Ishikawa (cell line): ENCODE measurements at regions not wholly inside any gene's neighbourhood (a gene's known extent, or its start where the extent isn't known, plus 50 kb on each side); places are given as distances from the start of the nearest gene placed in this dataset.

Experiments used
- CEBPB ChIP-seq: IDR thresholded peaks from 2 replicates; pipeline ENCODE4 v1.6.1; 2012
- CREB1 ChIP-seq: IDR thresholded peaks from 2 replicates; pipeline ENCODE4 v1.6.1; 2012; ENCODE audit warnings: low read depth
- EGR1 ChIP-seq: IDR thresholded peaks from 2 replicates; pipeline ENCODE4 v1.6.1; 2012
- EP300 ChIP-seq: IDR thresholded peaks from 2 replicates; pipeline ENCODE4 v1.6.1; 2012; ENCODE audit warnings: borderline replicate concordance
- FOXM1 ChIP-seq: IDR thresholded peaks from 2 replicates; pipeline ENCODE4 v1.6.1; 2012; ENCODE audit warnings: low read depth, borderline replicate concordance
- NFIC ChIP-seq: IDR thresholded peaks from 2 replicates; pipeline ENCODE4 v1.6.1; 2012
- RAD21 ChIP-seq: IDR thresholded peaks from 2 replicates; pipeline ENCODE4 v1.6.1; 2012; ENCODE audit warnings: low read depth
- TAF1 ChIP-seq: IDR thresholded peaks from 2 replicates; pipeline ENCODE4 v1.6.1; 2012; ENCODE audit warnings: low read depth, mild to moderate bottlenecking
- TCF12 ChIP-seq: IDR thresholded peaks from 2 replicates; pipeline ENCODE4 v1.6.1; 2012; ENCODE audit warnings: low read depth
- TEAD4 ChIP-seq: IDR thresholded peaks from 2 replicates; pipeline ENCODE4 v1.6.1; 2012
- USF1 ChIP-seq: IDR thresholded peaks from 2 replicates; pipeline ENCODE4 v1.6.1; 2012
- YY1 ChIP-seq: IDR thresholded peaks from 2 replicates; pipeline ENCODE4 v1.6.1; 2012; ENCODE audit warnings: low read depth
- ZBTB7A ChIP-seq: IDR thresholded peaks from 2 replicates; pipeline ENCODE4 v1.6.1; 2012; ENCODE audit warnings: low read depth
- TF ChIP-seq, protein P1 (sequence below): IDR thresholded peaks from 2 replicates; pipeline ENCODE4 v1.6.1; 2012
- TF ChIP-seq, protein P2 (sequence below): IDR thresholded peaks from 2 replicates; pipeline ENCODE4 v1.6.1; 2012; ENCODE audit warnings: low read depth, mild to moderate bottlenecking

DNA sequence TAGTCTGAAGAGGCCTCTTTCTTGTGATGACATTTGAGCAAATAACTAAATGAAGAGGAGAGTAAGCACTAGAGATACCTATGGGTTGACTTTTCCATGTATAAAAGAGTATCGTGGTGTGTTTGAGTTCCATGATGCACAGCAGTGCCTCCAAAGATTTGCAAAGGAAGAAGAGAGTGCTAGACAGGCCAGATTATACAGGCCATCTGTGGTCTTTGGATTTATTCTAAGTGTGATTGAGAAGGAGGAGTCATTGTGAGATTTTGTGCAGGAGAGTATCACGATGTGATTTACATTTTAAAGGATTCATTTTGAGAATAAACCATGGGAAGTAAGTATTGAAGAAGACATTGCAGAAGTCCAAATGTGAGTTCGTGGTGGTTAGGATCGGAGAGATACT lies 695.9 kb upstream of the FAM98A start:
- no peak for TF ChIP-seq EGR1
- TF ChIP-seq, protein P1, sequence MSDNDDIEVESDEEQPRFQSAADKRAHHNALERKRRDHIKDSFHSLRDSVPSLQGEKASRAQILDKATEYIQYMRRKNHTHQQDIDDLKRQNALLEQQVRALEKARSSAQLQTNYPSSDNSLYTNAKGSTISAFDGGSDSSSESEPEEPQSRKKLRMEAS: no peak
- TF ChIP-seq CEBPB: no peak
- no peak for TF ChIP-seq TCF12
- TF ChIP-seq ZBTB7A: no peak
- no peak for TF ChIP-seq TAF1
- TF ChIP-seq FOXM1: no peak
- TF ChIP-seq EP300: no peak
- no peak for TF ChIP-seq USF1
- TF ChIP-seq, protein P2, sequence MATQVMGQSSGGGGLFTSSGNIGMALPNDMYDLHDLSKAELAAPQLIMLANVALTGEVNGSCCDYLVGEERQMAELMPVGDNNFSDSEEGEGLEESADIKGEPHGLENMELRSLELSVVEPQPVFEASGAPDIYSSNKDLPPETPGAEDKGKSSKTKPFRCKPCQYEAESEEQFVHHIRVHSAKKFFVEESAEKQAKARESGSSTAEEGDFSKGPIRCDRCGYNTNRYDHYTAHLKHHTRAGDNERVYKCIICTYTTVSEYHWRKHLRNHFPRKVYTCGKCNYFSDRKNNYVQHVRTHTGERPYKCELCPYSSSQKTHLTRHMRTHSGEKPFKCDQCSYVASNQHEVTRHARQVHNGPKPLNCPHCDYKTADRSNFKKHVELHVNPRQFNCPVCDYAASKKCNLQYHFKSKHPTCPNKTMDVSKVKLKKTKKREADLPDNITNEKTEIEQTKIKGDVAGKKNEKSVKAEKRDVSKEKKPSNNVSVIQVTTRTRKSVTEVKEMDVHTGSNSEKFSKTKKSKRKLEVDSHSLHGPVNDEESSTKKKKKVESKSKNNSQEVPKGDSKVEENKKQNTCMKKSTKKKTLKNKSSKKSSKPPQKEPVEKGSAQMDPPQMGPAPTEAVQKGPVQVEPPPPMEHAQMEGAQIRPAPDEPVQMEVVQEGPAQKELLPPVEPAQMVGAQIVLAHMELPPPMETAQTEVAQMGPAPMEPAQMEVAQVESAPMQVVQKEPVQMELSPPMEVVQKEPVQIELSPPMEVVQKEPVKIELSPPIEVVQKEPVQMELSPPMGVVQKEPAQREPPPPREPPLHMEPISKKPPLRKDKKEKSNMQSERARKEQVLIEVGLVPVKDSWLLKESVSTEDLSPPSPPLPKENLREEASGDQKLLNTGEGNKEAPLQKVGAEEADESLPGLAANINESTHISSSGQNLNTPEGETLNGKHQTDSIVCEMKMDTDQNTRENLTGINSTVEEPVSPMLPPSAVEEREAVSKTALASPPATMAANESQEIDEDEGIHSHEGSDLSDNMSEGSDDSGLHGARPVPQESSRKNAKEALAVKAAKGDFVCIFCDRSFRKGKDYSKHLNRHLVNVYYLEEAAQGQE: no peak
- TF ChIP-seq RAD21: no peak
- no peak for TF ChIP-seq CREB1
- TF ChIP-seq YY1: no peak
- no peak for TF ChIP-seq TEAD4

DNA sequence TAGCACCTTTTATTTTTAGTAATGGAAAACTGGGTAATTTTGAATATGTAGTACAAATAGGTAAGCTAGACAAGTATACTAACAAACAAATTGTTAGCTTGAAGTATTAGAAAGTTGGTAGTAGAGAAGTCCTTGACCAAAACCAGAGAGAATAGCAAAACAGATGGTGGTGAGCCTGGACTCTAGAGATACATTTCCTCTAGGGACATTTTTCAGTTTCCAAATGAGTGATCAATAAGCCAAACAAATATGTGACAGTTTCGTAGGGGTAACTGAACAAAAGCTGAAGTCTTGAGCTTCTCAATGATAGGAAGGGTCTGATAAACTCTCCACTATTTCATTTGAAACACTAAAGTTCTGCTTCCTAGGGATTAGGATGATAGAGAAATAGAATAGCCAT lies 692.0 kb upstream of the FAM98A start:
- TF ChIP-seq YY1: no peak
- no peak for TF ChIP-seq CEBPB
- no peak for TF ChIP-seq USF1
- TF ChIP-seq TEAD4: no peak
- TF ChIP-seq, protein P2: no peak
- no peak for TF ChIP-seq TAF1
- TF ChIP-seq TCF12: no peak
- no peak for TF ChIP-seq FOXM1
- TF ChIP-seq EGR1: no peak
- no peak for TF ChIP-seq RAD21
- TF ChIP-seq EP300: no peak
- no peak for TF ChIP-seq ZBTB7A
- TF ChIP-seq, protein P1: no peak
- no peak for TF ChIP-seq NFIC
- TF ChIP-seq CREB1: no peak

GRCh38 chr2:34288016-34288415 lies 688.9 kb upstream of the FAM98A start:
- TF ChIP-seq CREB1 (no peak), EP300 (no peak)

DNA sequence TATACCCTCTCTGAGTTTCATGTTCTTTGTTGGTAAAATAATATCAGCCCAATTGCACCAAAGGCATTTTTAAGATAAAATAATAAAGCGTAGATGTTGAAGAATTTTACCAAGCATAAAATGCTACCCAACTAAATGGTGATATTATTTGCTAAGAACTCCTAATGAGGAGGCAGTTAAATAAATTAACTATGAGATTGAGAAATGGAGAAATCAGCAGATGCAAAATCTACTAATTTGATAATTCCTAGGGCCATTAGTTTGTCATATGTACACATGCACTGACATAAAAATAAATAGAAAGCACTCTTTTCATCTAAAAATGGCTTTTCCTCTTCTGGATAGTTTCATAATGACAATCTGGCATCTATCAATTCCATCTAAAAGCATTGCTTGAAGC lies 681.5 kb upstream of the FAM98A start:
- TF ChIP-seq, protein P1: no peak
- TF ChIP-seq CEBPB (no peak), TCF12 (no peak), CREB1 (no peak), EP300 (no peak), YY1 (no peak), NFIC (no peak), USF1 (no peak), TAF1 (no peak), TEAD4 (no peak), RAD21 (no peak), ZBTB7A (no peak), EGR1 (no peak)
- TF ChIP-seq, protein P2: no peak
